HEK293 (cell line): ENCODE measurements at regions not wholly inside any gene's neighbourhood (a gene's known extent, or its start where the extent isn't known, plus 50 kb on each side); places are given as distances from the start of the nearest gene placed in this dataset.

Source experiments
- CTCF ChIA-PET: fragments of 350-600 bp; formaldehyde crosslinking; extraction: SDS; loops from one replicate; lab custom pipeline; 2021; ENCODE audit warnings: antibody characterized with exemption; lab: Yijun Ruan, JAX
- POLR2A ChIA-PET: fragments of 300-600 bp; formaldehyde crosslinking; extraction: SDS; loops from one replicate; lab custom pipeline; 2020; ENCODE audit warnings: antibody characterized with exemption, inconsistent platforms; lab: Yijun Ruan, JAX
- H3K27ac ChIP-seq: fragments of 200-500 bp; sonication (Bioruptor generic); 2 replicates; pipeline ENCODE4 v1.5.1; 2014; ENCODE audit warnings: low read depth, low read length, control low read depth, inconsistent platforms; ENCODE audit errors: extremely low read depth
- H3K36me3 ChIP-seq, 2 experiments: fragments of 200-500 bp in 1 of 2; sonication (Bioruptor generic) in 1 of 2; 1 replicate in 1 of 2; 2 replicates in 1 of 2; pipeline ENCODE4 v1.5.1; 2014 to 2017; ENCODE audit warnings: inconsistent platforms in 2 of 2, low read length in 2 of 2; ENCODE audit not compliant: control insufficient read depth in 2 of 2, insufficient read depth in 1 of 2
- H3K4me1 ChIP-seq: fragments of 200-500 bp; sonication (Bioruptor generic); 2 replicates; pipeline ENCODE4 v1.5.1; 2014; ENCODE audit warnings: mild to moderate bottlenecking, low read length, inconsistent platforms; ENCODE audit not compliant: control insufficient read depth, insufficient read depth
- H3K4me3 ChIP-seq: 2 replicates; pipeline ENCODE4 v1.5.1; 2011; ENCODE audit warnings: low read depth, mild to moderate bottlenecking, control low read depth, low read length, moderate library complexity
- H3K9me3 ChIP-seq: fragments of 200-500 bp; sonication (Bioruptor generic); 2 replicates; pipeline ENCODE4 v1.5.1; 2014; ENCODE audit warnings: low read depth, low read length, inconsistent platforms; ENCODE audit not compliant: control insufficient read depth, insufficient read depth
- EGR2 ChIP-seq: fragments of 450-650 bp; formaldehyde crosslinking; IDR thresholded peaks from 2 replicates; pipeline ENCODE4 v1.5.1; 2016; ENCODE audit warnings: low read depth, missing biosample characterization, missing genetic modification characterization
- FEZF1 ChIP-seq: fragments of 450-650 bp; formaldehyde crosslinking; IDR thresholded peaks from 2 replicates; pipeline ENCODE4 v1.5.1; 2016; ENCODE audit warnings: missing biosample characterization, missing genetic modification characterization
- HOXD13 ChIP-seq: sonication (generic); formaldehyde crosslinking; IDR thresholded peaks from 2 replicates; pipeline ENCODE4 v1.8.0; 2022; ENCODE audit warnings: missing genetic modification reagents, borderline replicate concordance
- KLF8 ChIP-seq: fragments of 450-650 bp; formaldehyde crosslinking; IDR thresholded peaks from 2 replicates; pipeline ENCODE4 v1.5.1; 2016; ENCODE audit warnings: missing biosample characterization, missing genetic modification characterization
- MYNN ChIP-seq: fragments of 450-650 bp; formaldehyde crosslinking; IDR thresholded peaks from 2 replicates; pipeline ENCODE4 v1.5.1; 2016; ENCODE audit warnings: missing biosample characterization, missing genetic modification characterization, borderline replicate concordance
- OSR2 ChIP-seq: fragments of 450-650 bp; formaldehyde crosslinking; IDR thresholded peaks from 2 replicates; pipeline ENCODE4 v1.5.1; 2016; ENCODE audit warnings: missing biosample characterization, missing genetic modification characterization
- ZBTB1 ChIP-seq: fragments of 450-650 bp; formaldehyde crosslinking; IDR thresholded peaks from 2 replicates; pipeline ENCODE4 v1.5.1; 2016; ENCODE audit warnings: missing biosample characterization, missing genetic modification characterization
- ZFP41 ChIP-seq: fragments of 450-650 bp; formaldehyde crosslinking; IDR thresholded peaks from 2 replicates; pipeline ENCODE4 v1.5.1; 2016; ENCODE audit warnings: missing biosample characterization, missing genetic modification characterization, borderline replicate concordance
- ZNF169 ChIP-seq: fragments of 450-650 bp; formaldehyde crosslinking; IDR thresholded peaks from 2 replicates; pipeline ENCODE4 v1.5.1; 2016; ENCODE audit warnings: missing biosample characterization, missing genetic modification characterization
- ZNF398 ChIP-seq: fragments of 450-650 bp; formaldehyde crosslinking; IDR thresholded peaks from 2 replicates; pipeline ENCODE4 v1.5.1; 2017; ENCODE audit warnings: missing biosample characterization, missing genetic modification characterization
- ZNF530 ChIP-seq: fragments of 450-650 bp; formaldehyde crosslinking; IDR thresholded peaks from 2 replicates; pipeline ENCODE4 v1.5.1; 2016; ENCODE audit warnings: low read depth, missing biosample characterization, missing genetic modification characterization
- ZNF560 ChIP-seq: fragments of 450-650 bp; formaldehyde crosslinking; IDR thresholded peaks from 2 replicates; pipeline ENCODE4 v1.5.1; 2017; ENCODE audit warnings: missing biosample characterization, missing genetic modification characterization, borderline replicate concordance
- ZNF596 ChIP-seq: fragments of 450-650 bp; IDR thresholded peaks from 2 replicates; pipeline ENCODE4 v1.5.0; 2018; ENCODE audit warnings: missing biosample characterization, mild to moderate bottlenecking, missing genetic modification characterization, moderate library complexity
- ZNF830 ChIP-seq: fragments of 450-650 bp; IDR thresholded peaks from 2 replicates; pipeline ENCODE4 v1.5.0; 2018; ENCODE audit warnings: missing biosample characterization, missing genetic modification characterization, low read depth, mild to moderate bottlenecking, moderate library complexity
- ZSCAN23 ChIP-seq: fragments of 450-650 bp; formaldehyde crosslinking; IDR thresholded peaks from 2 replicates; pipeline ENCODE4 v1.5.1; 2016; ENCODE audit warnings: missing biosample characterization, missing genetic modification characterization
- TF ChIP-seq, protein P1 (sequence below): sonication (generic); formaldehyde crosslinking; IDR thresholded peaks from 2 replicates; pipeline ENCODE4 v1.8.1; 2022; ENCODE audit warnings: mild to moderate bottlenecking, moderate library complexity, missing genetic modification reagents
- TF ChIP-seq, protein P2 (sequence below): fragments of 450-650 bp; formaldehyde crosslinking; IDR thresholded peaks from 2 replicates; pipeline ENCODE4 v1.5.1; 2016; ENCODE audit warnings: missing biosample characterization, missing genetic modification characterization
- TF ChIP-seq, protein P3 (sequence below): fragments of 450-650 bp; formaldehyde crosslinking; IDR thresholded peaks from 2 replicates; pipeline ENCODE4 v1.5.1; 2016; ENCODE audit warnings: missing biosample characterization, missing genetic modification characterization
- TF ChIP-seq, protein P4 (sequence below): fragments of 450-650 bp; formaldehyde crosslinking; IDR thresholded peaks from 2 replicates; pipeline ENCODE4 v1.5.1; 2016; ENCODE audit warnings: missing biosample characterization, missing genetic modification characterization
- TF ChIP-seq, protein P5 (sequence below): fragments of 450-650 bp; formaldehyde crosslinking; IDR thresholded peaks from 2 replicates; pipeline ENCODE4 v1.5.1; 2016; ENCODE audit warnings: missing biosample characterization, missing genetic modification characterization

GRCh38 chr2:224101820-224102630 lies 62.9 kb upstream of the SERPINE2 start:
- Histone ChIP-seq H3K9me3 (no peaks in the 10 kb centered on the region), H3K4me1 (no peaks in the 10 kb centered on the region), H3K27ac (no peak overlapping the region), H3K36me3 (no peaks in the 10 kb centered on the region)
- ChIA-PET CTCF (interaction anchor here (0.6 to 1.4 kb wide), 3 partner anchors 63 to 108 kb away, joined by 3 to 7 read pairs (median 5); partner anchors contain the start of gene SERPINE2), POLR2A (no interaction called here)
- TF ChIP-seq OSR2 (tag by site-specific recombination) (no peak), FEZF1 (tag by site-specific recombination) (0 out of 2 replicates have a peak, but pooled peaks have one; percentile 12), KLF8 (tag by site-specific recombination) (no peak), ZNF830 (tag by site-specific recombination) (no peak), ZNF398 (tag by site-specific recombination) (no peak), MYNN (tag by site-specific recombination) (no peak), HOXD13 (no peak)
- TF ChIP-seq, all 188 proteins: peak for 1
- no peak overlapping the region for H3K4me3 ChIP-seq

DNA sequence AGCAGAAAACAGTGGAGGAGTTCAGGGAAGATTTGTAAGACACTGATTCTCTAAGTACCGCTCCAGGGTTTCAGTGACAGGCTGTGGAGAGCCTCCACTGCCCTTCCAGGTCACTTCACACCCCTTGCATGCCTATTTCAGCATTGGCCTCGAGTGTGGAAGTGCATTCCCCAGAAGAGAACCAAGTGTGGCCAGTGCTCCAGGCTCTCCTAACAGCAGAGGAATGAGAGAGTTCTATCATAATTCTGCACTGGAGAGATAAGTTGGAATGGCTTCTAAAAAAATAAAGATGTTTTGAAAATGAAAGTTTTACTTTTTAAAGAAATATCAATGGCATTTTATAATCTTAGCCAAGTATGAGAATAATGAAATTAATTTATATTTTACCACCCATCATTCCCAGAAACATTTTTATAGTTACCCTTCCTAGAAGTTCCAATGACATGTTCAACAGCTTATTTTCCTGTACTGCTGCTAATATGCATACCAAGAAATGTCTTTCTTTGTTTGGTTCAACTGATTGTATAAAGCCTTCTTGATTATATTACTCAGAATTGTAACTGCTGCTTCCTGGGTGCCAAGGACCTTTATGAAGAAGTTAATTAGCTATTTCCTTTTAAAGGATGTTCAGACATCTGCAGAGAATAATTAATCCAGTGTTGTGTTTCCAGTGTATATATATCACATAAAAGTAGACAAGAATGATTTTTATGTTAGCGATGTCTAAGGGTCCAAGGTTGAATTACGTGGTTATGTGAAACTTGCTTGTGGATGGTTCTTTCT lies 61.0 kb upstream of the SERPINE2 start:
- Histone ChIP-seq H3K4me3 (no peak overlapping the region), H3K27ac (no peak overlapping the region), H3K4me1 (no peaks in the 10 kb centered on the region), H3K36me3 (no peaks in the 10 kb centered on the region), H3K9me3 (no peaks in the 10 kb centered on the region)
- TF ChIP-seq, protein P1, sequence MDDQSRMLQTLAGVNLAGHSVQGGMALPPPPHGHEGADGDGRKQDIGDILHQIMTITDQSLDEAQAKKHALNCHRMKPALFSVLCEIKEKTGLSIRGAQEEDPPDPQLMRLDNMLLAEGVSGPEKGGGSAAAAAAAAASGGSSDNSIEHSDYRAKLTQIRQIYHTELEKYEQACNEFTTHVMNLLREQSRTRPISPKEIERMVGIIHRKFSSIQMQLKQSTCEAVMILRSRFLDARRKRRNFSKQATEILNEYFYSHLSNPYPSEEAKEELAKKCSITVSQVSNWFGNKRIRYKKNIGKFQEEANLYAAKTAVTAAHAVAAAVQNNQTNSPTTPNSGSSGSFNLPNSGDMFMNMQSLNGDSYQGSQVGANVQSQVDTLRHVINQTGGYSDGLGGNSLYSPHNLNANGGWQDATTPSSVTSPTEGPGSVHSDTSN (CRISPR knock-in tag), result no peak
- TF ChIP-seq ZBTB1 (tag by site-specific recombination), result no peak
- TF ChIP-seq ZNF596, result no peak
- TF ChIP-seq ZSCAN23 (tag by site-specific recombination), result no peak
- TF ChIP-seq ZNF530 (tag by site-specific recombination), result no peak
- ChIA-PET POLR2A (no interaction called here), CTCF (interaction anchor here (0.7 kb wide), 1 partner anchor 309 kb away, joined by 4 read pairs; no protein-coding TSS in a partner anchor)

DNA sequence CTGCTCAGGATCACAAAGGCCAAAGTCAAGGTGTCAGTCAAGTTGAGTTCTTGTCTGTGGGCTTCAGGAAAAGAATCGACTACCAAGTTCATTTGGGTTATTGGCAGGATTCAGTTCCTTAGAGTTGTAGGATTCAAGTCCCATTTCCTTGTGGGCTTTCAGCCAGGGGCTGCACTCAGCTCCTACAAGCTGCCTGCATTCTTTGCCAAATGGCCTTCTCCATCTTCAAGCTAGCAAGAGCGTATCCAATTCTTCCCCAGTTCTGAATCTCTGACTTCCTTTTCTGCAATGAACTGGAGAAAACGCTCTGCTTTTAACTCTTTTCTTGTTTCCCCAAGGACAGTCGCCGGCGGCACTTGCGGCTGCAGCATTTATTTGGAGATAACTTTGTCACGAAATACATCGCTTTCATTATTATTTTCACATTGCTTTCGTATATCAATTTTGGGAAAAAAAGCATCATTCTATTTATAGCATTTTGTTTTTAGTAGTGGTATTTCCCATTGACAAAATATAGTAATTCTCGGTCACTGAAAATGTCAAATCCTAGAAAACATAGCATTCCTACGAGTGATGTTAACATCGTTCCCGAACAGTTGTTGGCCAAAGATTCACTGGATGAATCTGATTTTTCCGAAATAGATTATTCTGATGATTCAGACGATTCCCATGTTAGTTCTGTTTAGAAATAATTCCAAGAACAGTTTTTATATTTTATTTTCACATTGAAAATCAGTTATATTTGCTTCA lies 59.6 kb upstream of the SERPINE2 start:
- no peak overlapping the region for H3K27ac ChIP-seq
- TF ChIP-seq, protein P2, sequence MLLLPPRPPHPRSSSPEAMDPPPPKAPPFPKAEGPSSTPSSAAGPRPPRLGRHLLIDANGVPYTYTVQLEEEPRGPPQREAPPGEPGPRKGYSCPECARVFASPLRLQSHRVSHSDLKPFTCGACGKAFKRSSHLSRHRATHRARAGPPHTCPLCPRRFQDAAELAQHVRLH (tag by site-specific recombination), result no peak
- TF ChIP-seq, protein P3, sequence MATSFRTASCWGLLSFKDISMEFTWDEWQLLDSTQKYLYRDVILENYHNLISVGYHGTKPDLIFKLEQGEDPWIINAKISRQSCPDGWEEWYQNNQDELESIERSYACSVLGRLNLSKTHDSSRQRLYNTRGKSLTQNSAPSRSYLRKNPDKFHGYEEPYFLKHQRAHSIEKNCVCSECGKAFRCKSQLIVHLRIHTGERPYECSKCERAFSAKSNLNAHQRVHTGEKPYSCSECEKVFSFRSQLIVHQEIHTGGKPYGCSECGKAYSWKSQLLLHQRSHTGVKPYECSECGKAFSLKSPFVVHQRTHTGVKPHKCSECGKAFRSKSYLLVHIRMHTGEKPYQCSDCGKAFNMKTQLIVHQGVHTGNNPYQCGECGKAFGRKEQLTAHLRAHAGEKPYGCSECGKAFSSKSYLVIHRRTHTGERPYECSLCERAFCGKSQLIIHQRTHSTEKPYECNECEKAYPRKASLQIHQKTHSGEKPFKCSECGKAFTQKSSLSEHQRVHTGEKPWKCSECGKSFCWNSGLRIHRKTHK, result no peak
- no peak for TF ChIP-seq EGR2 (tag by site-specific recombination)
- no peak for TF ChIP-seq ZFP41
- no peak for TF ChIP-seq ZNF560 (tag by site-specific recombination)
- TF ChIP-seq ZNF169, result no peak
- TF ChIP-seq, protein P4, sequence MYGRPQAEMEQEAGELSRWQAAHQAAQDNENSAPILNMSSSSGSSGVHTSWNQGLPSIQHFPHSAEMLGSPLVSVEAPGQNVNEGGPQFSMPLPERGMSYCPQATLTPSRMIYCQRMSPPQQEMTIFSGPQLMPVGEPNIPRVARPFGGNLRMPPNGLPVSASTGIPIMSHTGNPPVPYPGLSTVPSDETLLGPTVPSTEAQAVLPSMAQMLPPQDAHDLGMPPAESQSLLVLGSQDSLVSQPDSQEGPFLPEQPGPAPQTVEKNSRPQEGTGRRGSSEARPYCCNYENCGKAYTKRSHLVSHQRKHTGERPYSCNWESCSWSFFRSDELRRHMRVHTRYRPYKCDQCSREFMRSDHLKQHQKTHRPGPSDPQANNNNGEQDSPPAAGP (tag by site-specific recombination), result no peak
- TF ChIP-seq, protein P5, sequence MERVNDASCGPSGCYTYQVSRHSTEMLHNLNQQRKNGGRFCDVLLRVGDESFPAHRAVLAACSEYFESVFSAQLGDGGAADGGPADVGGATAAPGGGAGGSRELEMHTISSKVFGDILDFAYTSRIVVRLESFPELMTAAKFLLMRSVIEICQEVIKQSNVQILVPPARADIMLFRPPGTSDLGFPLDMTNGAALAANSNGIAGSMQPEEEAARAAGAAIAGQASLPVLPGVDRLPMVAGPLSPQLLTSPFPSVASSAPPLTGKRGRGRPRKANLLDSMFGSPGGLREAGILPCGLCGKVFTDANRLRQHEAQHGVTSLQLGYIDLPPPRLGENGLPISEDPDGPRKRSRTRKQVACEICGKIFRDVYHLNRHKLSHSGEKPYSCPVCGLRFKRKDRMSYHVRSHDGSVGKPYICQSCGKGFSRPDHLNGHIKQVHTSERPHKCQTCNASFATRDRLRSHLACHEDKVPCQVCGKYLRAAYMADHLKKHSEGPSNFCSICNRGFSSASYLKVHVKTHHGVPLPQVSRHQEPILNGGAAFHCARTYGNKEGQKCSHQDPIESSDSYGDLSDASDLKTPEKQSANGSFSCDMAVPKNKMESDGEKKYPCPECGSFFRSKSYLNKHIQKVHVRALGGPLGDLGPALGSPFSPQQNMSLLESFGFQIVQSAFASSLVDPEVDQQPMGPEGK, result no peak
- TF ChIP-seq, all 188 proteins: peak for 0
- Histone ChIP-seq H3K4me3 (no peak overlapping the region), H3K4me1 (no peaks in the 10 kb centered on the region), H3K9me3 (no peaks in the 10 kb centered on the region), H3K36me3 (no peaks in the 10 kb centered on the region)
- ChIA-PET POLR2A (no interaction called here), CTCF (no interaction called here)
